Brain microvascular endothelial cell (primary cell): ENCODE measurements at regions not wholly inside any gene's neighbourhood (a gene's known extent, or its start where the extent isn't known, plus 50 kb on each side); places are given as distances from the start of the nearest gene placed in this dataset.

Experiments used
- DNase-seq: peaks from one replicate; pipeline ENCODE4 v3.0.0-alpha.2; 2020
- H3K27ac ChIP-seq: fragments of 250-450 bp; sonication (Bioruptor Pico); 2 replicates; pipeline ENCODE4 v1.5.1; 2020; ENCODE audit warnings: mild to moderate bottlenecking, moderate library complexity
- H3K27me3 ChIP-seq: fragments of 250-450 bp; sonication (Bioruptor Pico); replicated peaks from 2 replicates; pipeline ENCODE4 v1.5.1; 2020; ENCODE audit warnings: mild to moderate bottlenecking
- H3K36me3 ChIP-seq: fragments of 250-450 bp; sonication (Bioruptor Pico); replicated peaks from 2 replicates; pipeline ENCODE4 v1.5.1; 2020; ENCODE audit warnings: mild to moderate bottlenecking
- H3K4me3 ChIP-seq: 2 replicates; pipeline ENCODE4 v1.5.1; 2011; ENCODE audit warnings: low read depth, mild to moderate bottlenecking, control low read depth, low read length, moderate library complexity
- in situ Hi-C: cut with HindIII; loops from 2 replicates; pipeline ENCODE4 v1.10.0; 2017; ENCODE audit warnings: low sequenced_read_pairs, low pct_ligation_motif_present
- TF ChIP-seq, protein P1 (sequence below): IDR thresholded peaks from 2 replicates; pipeline ENCODE4 v1.5.1; 2011; ENCODE audit warnings: low read depth, mild to moderate bottlenecking, moderate library complexity, low read length, control low read depth, inconsistent platforms; ENCODE audit errors: missing control alignments

GRCh38 chr15:70474471-70475406 lies 288.6 kb downstream of the UACA start:
- Histone ChIP-seq H3K27ac (peak overlapping the region; percentile 63), H3K36me3 (no peaks in the 10 kb centered on the region), H3K27me3 (no peaks in the 10 kb centered on the region), H3K4me3 (peak overlapping the region; percentile 35)
- TF ChIP-seq, protein P1, sequence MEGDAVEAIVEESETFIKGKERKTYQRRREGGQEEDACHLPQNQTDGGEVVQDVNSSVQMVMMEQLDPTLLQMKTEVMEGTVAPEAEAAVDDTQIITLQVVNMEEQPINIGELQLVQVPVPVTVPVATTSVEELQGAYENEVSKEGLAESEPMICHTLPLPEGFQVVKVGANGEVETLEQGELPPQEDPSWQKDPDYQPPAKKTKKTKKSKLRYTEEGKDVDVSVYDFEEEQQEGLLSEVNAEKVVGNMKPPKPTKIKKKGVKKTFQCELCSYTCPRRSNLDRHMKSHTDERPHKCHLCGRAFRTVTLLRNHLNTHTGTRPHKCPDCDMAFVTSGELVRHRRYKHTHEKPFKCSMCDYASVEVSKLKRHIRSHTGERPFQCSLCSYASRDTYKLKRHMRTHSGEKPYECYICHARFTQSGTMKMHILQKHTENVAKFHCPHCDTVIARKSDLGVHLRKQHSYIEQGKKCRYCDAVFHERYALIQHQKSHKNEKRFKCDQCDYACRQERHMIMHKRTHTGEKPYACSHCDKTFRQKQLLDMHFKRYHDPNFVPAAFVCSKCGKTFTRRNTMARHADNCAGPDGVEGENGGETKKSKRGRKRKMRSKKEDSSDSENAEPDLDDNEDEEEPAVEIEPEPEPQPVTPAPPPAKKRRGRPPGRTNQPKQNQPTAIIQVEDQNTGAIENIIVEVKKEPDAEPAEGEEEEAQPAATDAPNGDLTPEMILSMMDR: no peak
- peak; percentile 88 for DNase-seq
- in situ Hi-C loops: no loop called here

DNA sequence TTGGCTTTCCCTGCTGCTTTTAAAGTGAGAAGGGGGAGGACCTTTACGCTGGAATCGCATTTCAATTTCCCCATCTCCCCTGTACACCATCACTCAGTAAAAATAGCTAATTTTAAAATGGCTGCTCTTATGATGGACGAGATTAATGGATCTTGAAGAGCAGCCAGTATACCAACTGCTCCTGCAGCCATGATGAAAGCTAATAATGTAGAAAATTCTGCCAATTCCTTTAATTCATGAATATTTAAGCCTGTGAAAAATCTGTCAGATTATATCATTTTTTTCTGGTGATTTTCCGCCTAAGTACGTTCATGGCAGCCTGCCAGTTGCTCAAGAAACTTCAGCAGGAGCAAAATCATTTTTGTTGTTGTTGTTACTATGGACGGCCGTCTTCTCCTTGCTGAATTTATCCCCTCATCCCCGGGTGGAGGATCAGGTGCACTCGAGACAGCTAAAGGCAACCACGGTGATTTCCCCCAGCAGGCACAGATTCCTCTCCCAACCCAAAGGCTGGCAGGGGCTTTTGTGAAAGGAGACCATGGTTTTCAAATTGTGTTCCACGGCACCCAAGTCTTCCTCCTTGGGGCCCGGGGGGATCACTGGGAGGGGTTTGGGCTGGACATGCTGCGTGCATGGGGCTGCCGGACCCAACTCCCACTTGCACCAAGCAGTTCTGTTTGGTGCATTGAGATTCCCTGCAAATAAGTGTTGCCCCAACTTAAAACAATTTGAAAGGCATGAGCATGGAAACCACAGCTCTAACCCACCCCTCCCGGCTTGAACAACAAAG lies 289.6 kb downstream of the UACA start:
- Histone ChIP-seq H3K36me3 (no peaks in the 10 kb centered on the region), H3K27me3 (no peaks in the 10 kb centered on the region), H3K4me3 (no peak overlapping the region), H3K27ac (peak overlapping the region; percentile 63)
- DNase-seq: no peak
- in situ Hi-C loops: no loop called here
- TF ChIP-seq, protein P1: no peak

GRCh38 chr15:70471517-70471916 lies 291.8 kb downstream of the UACA start:
- Histone ChIP-seq H3K27me3 (no peaks in the 10 kb centered on the region), H3K4me3 (no peak overlapping the region)
- in situ Hi-C loops: no loop called here

DNA sequence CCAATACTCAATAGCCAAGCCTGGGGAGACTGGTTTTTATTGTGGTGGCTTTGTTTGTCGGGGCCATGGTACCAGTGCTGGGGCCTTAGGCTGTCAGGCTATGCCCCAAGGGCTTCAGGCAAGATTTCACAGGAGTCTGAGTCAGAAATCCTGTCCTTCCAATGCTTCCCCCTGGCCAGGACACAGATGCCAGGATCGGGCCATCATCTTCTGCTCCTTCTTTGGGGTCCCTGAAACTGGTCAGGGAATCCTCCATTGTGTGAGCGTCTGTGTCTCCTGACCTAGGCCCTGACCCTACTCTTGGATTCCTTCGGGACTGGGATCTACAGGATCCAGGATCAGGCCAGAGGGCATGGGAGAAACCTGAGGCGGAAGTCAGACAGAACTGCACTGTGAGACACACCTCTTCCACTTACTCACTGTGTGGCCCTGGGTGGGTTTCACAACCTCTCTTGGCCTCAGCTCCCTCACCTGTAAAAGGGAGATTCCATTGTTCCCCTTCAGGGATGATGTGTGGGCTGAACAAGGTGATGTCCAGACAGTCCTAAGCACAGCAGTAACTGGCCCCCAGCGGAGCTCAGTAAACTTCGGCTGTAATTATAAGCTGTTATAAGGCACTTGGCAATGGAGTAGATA lies 292.7 kb downstream of the UACA start:
- TF ChIP-seq, protein P1: no peak
- Histone ChIP-seq H3K27ac (no peak overlapping the region), H3K36me3 (no peaks in the 10 kb centered on the region), H3K27me3 (no peaks in the 10 kb centered on the region), H3K4me3 (no peak overlapping the region)
- in situ Hi-C loops: no loop called here
- DNase-seq: no peak

More at GRCh38 chr15:70471517-70471916, 291.8 kb downstream of the UACA start:
- no peak for DNase-seq
- no peak overlapping the region for H3K27ac ChIP-seq
- TF ChIP-seq, protein P1: no peak
- H3K36me3 ChIP-seq: no peaks in the 10 kb centered on the region

GRCh38 chr15:70469651-70470555 lies 293.5 kb downstream of the UACA start:
- in situ Hi-C loops: no loop called here
- DNase-seq: no peak
- H3K4me3 ChIP-seq: no peak overlapping the region
- H3K27me3 ChIP-seq: no peaks in the 10 kb centered on the region
- TF ChIP-seq, protein P1: no peak
- no peak overlapping the region for H3K27ac ChIP-seq
- H3K36me3 ChIP-seq: no peaks in the 10 kb centered on the region
